Psoas muscle (tissue), 7 donors: ENCODE measurements at regions not wholly inside any gene's neighbourhood (a gene's known extent, or its start where the extent isn't known, plus 50 kb on each side); places are given as distances from the start of the nearest gene placed in this dataset.

Source experiments
- ATAC-seq, 4 donors: fragments of 200-7000 bp; cut with Tn5 transposase; one replicate each; pipeline ENCODE4 v1.9.1; 2020; ENCODE audit warnings: moderate library complexity in 3 of 4, mild to moderate bottlenecking in 2 of 4
- DNase-seq, 2 donors: peaks; one replicate each; pipeline ENCODE4 v3.0.0-alpha.2; 2020
- H3K27ac ChIP-seq: fragments of 200-600 bp; one replicate; pipeline ENCODE4 v1.8.0; 2022
- H3K27me3 ChIP-seq, 3 donors: fragments of 200-600 bp in 1 of 3; one replicate each; pipeline versions ENCODE4 v1.6.1 to v1.8.0; 2013 to 2022; ENCODE audit warnings: low read length in 2 of 3, mild to moderate bottlenecking in 2 of 3, moderate library complexity in 1 of 3; ENCODE audit not compliant: insufficient read depth in 3 of 3
- H3K36me3 ChIP-seq, 2 donors: fragments of 200-600 bp in 1 of 2; one replicate each; pipeline versions ENCODE4 v1.6.1 to v1.8.0; 2013 to 2022; ENCODE audit warnings: low read depth in 1 of 2, mild to moderate bottlenecking in 1 of 2, moderate library complexity in 1 of 2; ENCODE audit not compliant: insufficient read depth in 1 of 2
- H3K4me1 ChIP-seq: fragments of 200-600 bp; one replicate; pipeline ENCODE4 v1.8.0; 2022
- H3K4me3 ChIP-seq: fragments of 200-600 bp; one replicate; pipeline ENCODE4 v1.8.0; 2022; ENCODE audit warnings: mild to moderate bottlenecking
- H3K9me3 ChIP-seq: fragments of 200-600 bp; one replicate; pipeline ENCODE4 v1.8.0; 2022
- CTCF ChIP-seq: fragments of 200-600 bp; IDR thresholded peaks from one replicate; pipeline ENCODE4 v1.8.0; 2022; ENCODE audit warnings: antibody characterized with exemption
- WGBS, 3 donors: extraction: QIAGEN DNeasy Blood & Tissue Kit; methylation state at CpG; one replicate each; pipeline versions ENCODE4 v1.1.6 to v1.1.7; 2013; 5-methylcytosine and 5-hydroxymethylcytosine counted together
- intact Hi-C, 2 donors: fragments of 100-400 bp; cut with DNase I; formaldehyde crosslinking; loops; one replicate each; pipeline versions ENCODE4 v1.11.0 to v1.14.2; 2022
- donor health status: healthy with polysubstance abuse.
- donor health status: DM: no; HTN: no; CAD: no; lungs with moderate emphysema.
- donor health status: Bipolar disorder and iron deficiency.
- donor health status: healthy.
- donor health status: DM: yes; HTN: yes; CAD: no.
- donor health status: DM: no; HTN: no; CAD: no.
- donor health status: DM: yes; HTN: yes; CAD: no.

- intact Hi-C loops, result no loop called here
- TF ChIP-seq CTCF, result no peak
- H3K4me3 ChIP-seq, result no peak overlapping the region
- no peaks in the 10 kb centered on the region for H3K27me3 ChIP-seq
- no peak overlapping the region for H3K27ac ChIP-seq
- ATAC-seq (peak in 3 of 4 donors; percentile 60 to 73 (median 67)), DNase-seq (no peak)
- no peaks in the 10 kb centered on the region for H3K9me3 ChIP-seq
- WGBS, 3 donors, result 59 to 71% (median 59%) methylated on average over 12 of the region's 12 CpGs
- peaks cover 2% of the 10 kb centered on the region for H3K4me1 ChIP-seq
- no peaks in the 10 kb centered on the region for H3K36me3 ChIP-seq
Observed at GRCh38 chr21:35138665-35139381, 89.7 kb upstream of the RUNX1 start.

- TF ChIP-seq CTCF, result no peak
- Histone ChIP-seq H3K4me3 (no peak overlapping the region), H3K36me3 (no peaks in the 10 kb centered on the region), H3K9me3 (no peaks in the 10 kb centered on the region), H3K27ac (no peak overlapping the region), H3K27me3 (no peaks in the 10 kb centered on the region), H3K4me1 (peaks cover 2% of the 10 kb centered on the region)
- intact Hi-C loops, result no loop called here
- 79 to 82% (median 81%) methylated on average over 1 of the region's 1 CpG for WGBS, 3 donors
- DNase-seq (no peak), ATAC-seq (peak in 2 of 4 donors; percentile 34 to 65)
Observed at GRCh38 chr21:35136586-35137219, 87.6 kb upstream of the RUNX1 start.

GRCh38 chr21:35136106-35136505, 87.0 kb upstream of the RUNX1 start:
- no peaks in the 10 kb centered on the region for H3K36me3 ChIP-seq
- no peak for TF ChIP-seq CTCF
- H3K9me3 ChIP-seq, result no peaks in the 10 kb centered on the region
- no peak for DNase-seq
- H3K4me3 ChIP-seq, result no peak overlapping the region
- 77 to 84% (median 80%) methylated on average over 3 of the region's 3 CpGs for WGBS, 3 donors
- no peak for ATAC-seq
- no peaks in the 10 kb centered on the region for H3K27me3 ChIP-seq
- H3K27ac ChIP-seq, result no peak overlapping the region
- H3K4me1 ChIP-seq, result peaks cover 2% of the 10 kb centered on the region
- intact Hi-C loops, result no loop called here

- no peak for TF ChIP-seq CTCF
- Histone ChIP-seq H3K36me3 (no peaks in the 10 kb centered on the region), H3K4me3 (no peak overlapping the region), H3K4me1 (peaks cover 2% of the 10 kb centered on the region), H3K27ac (no peak overlapping the region), H3K9me3 (no peaks in the 10 kb centered on the region), H3K27me3 (no peaks in the 10 kb centered on the region)
- WGBS, 3 donors, result 79 to 82% (median 79%) methylated on average over 7 of the region's 7 CpGs
- intact Hi-C loops, result no loop called here
- DNase-seq (no peak), ATAC-seq (no peak)
Observed at GRCh38 chr21:35135481-35135880, 86.4 kb upstream of the RUNX1 start.
